H1 (cell line): ENCODE measurements at regions not wholly inside any gene's neighbourhood (a gene's known extent, or its start where the extent isn't known, plus 50 kb on each side); places are given as distances from the start of the nearest gene placed in this dataset.

ENCODE experiments used
- CTCF ChIA-PET: fragments of 300-600 bp; sonication (Branson Sonifier 250); formaldehyde crosslinking; loops from one replicate; lab custom pipeline; 2021; ENCODE audit not compliant: partially characterized antibody; lab: Charles Lee
- POLR2A ChIA-PET: fragments of 300-600 bp; sonication (Branson Sonifier 250); formaldehyde crosslinking; loops from one replicate; lab custom pipeline; 2021; ENCODE audit warnings: inconsistent platforms; ENCODE audit not compliant: partially characterized antibody; lab: Charles Lee
- DNase-seq, 2 experiments: peaks; one replicate each; pipeline versions ENCODE4 v3.0.0 to v3.0.0-alpha.2; 2010 to 2022; ENCODE audit warnings: low spot score in 2 of 2, low read depth in 1 of 2, mixed read lengths in 1 of 2
- FAIRE-seq: peaks from 2 replicates; lab custom pipeline; 2011; peaks lifted over from hg19 to GRCh38; lab: Jason Lieb, UNC
- H2AFZ ChIP-seq: 2 replicates; pipeline ENCODE4 v1.8.1; 2012; ENCODE audit warnings: low read length, inconsistent platforms
- H2AK5ac ChIP-seq: 2 replicates; pipeline ENCODE4 v1.6.1; 2013; ENCODE audit warnings: low read depth, low read length
- H2BK120ac ChIP-seq: replicated peaks from 2 replicates; pipeline ENCODE3; 2013; ENCODE audit warnings: low read depth, low read length, inconsistent platforms
- H2BK12ac ChIP-seq: 2 replicates; pipeline ENCODE4 v1.6.1; 2013; ENCODE audit warnings: low read depth, low read length
- H2BK15ac ChIP-seq: 2 replicates; pipeline ENCODE4 v1.6.1; 2013; ENCODE audit warnings: low read length
- H2BK20ac ChIP-seq: 2 replicates; pipeline ENCODE4 v1.6.1; 2013; ENCODE audit warnings: low read length
- H2BK5ac ChIP-seq: 2 replicates; pipeline ENCODE4 v1.6.1; 2013; ENCODE audit warnings: low read depth, low read length
- H3K14ac ChIP-seq: 2 replicates; pipeline ENCODE4 v1.6.1; 2013; ENCODE audit warnings: inconsistent platforms; ENCODE audit not compliant: insufficient read length
- H3K18ac ChIP-seq: 2 replicates; pipeline ENCODE4 v1.6.1; 2013; ENCODE audit warnings: low read length; ENCODE audit errors: extremely low read depth
- H3K23ac ChIP-seq: 2 replicates; pipeline ENCODE4 v1.6.1; 2013; ENCODE audit warnings: inconsistent platforms; ENCODE audit not compliant: insufficient read length
- H3K23me2 ChIP-seq: 2 replicates; pipeline ENCODE4 v1.6.1; 2013; ENCODE audit warnings: low read depth, low read length
- H3K27ac ChIP-seq: 2 replicates; pipeline ENCODE4 v1.6.1; 2011; ENCODE audit warnings: low read depth, low read length, inconsistent platforms
- H3K27me3 ChIP-seq, 4 experiments: replicated peaks in 1 of 4; 1 replicate in 1 of 4; 2 replicates in 3 of 4; pipeline versions ENCODE4 v1.6.1 to v1.8.1; 2011 to 2013; ENCODE audit warnings: low read length in 3 of 4, mild to moderate bottlenecking in 3 of 4, inconsistent platforms in 2 of 4, mixed read lengths in 2 of 4, moderate library complexity in 1 of 4; ENCODE audit not compliant: control insufficient read depth in 3 of 4, insufficient read depth in 3 of 4; ENCODE audit errors: extremely low read depth in 1 of 4
- H3K36me3 ChIP-seq, 4 experiments: 2 replicates each; pipeline versions ENCODE4 v1.6.1 to v1.8.1; 2011 to 2013; ENCODE audit warnings: mild to moderate bottlenecking in 4 of 4, low read length in 3 of 4, moderate library complexity in 2 of 4, control low read depth in 1 of 4, inconsistent platforms in 1 of 4; ENCODE audit not compliant: insufficient read depth in 4 of 4, control insufficient read depth in 2 of 4
- H3K4ac ChIP-seq: replicated peaks from 2 replicates; pipeline ENCODE3; 2013; ENCODE audit warnings: low read length, low read depth, mixed read lengths, inconsistent platforms; ENCODE audit not compliant: insufficient read length
- H3K4me1 ChIP-seq, 4 experiments: replicated peaks in 1 of 4; 1 replicate in 1 of 4; 2 replicates in 3 of 4; pipeline versions ENCODE4 v1.6.1 to v1.8.1; 2011 to 2013; ENCODE audit warnings: low read length in 3 of 4, inconsistent platforms in 2 of 4, mixed read lengths in 1 of 4; ENCODE audit not compliant: insufficient read depth in 4 of 4, control insufficient read depth in 3 of 4
- H3K4me2 ChIP-seq, 2 experiments: 2 replicates each; pipeline versions ENCODE4 v1.6.1 to v1.8.1; 2011 to 2013; ENCODE audit warnings: low read depth in 2 of 2, low read length in 2 of 2, control low read depth in 1 of 2, inconsistent platforms in 1 of 2, mild to moderate bottlenecking in 1 of 2; ENCODE audit not compliant: insufficient read depth in 1 of 2
- H3K4me3 ChIP-seq, 4 experiments: fragments of 200-600, 300-600 bp in 1 of 4; sonication (generic), shearing (Covaris generic), sonication (Bioruptor Twin) in 1 of 4; 2 replicates each; pipeline versions ENCODE4 v1.5.1 to v1.8.1; 2011 to 2016; ENCODE audit warnings: low read length in 4 of 4, low read depth in 3 of 4, control low read depth in 2 of 4, inconsistent platforms in 2 of 4, mild to moderate bottlenecking in 2 of 4, mixed read lengths in 1 of 4, moderate library complexity in 1 of 4; ENCODE audit not compliant: insufficient read depth in 2 of 4; ENCODE audit errors: extremely low read depth in 1 of 4
- H3K56ac ChIP-seq: replicated peaks from 2 replicates; pipeline ENCODE3; 2013; ENCODE audit warnings: low read depth, mild to moderate bottlenecking, mixed read lengths, low read length, inconsistent platforms; ENCODE audit not compliant: insufficient read length
- H3K79me1 ChIP-seq: 2 replicates; pipeline ENCODE4 v1.6.1; 2013; ENCODE audit warnings: low read depth, low read length, control low read depth
- H3K79me2 ChIP-seq, 2 experiments: 2 replicates each; pipeline versions ENCODE4 v1.6.1 to v1.8.1; 2012 to 2013; ENCODE audit warnings: low read length in 2 of 2, mild to moderate bottlenecking in 2 of 2, inconsistent platforms in 1 of 2; ENCODE audit not compliant: insufficient read depth in 2 of 2, control insufficient read depth in 1 of 2
- H3K9ac ChIP-seq, 4 experiments: replicated peaks in 1 of 4; 1 replicate in 1 of 4; 2 replicates in 3 of 4; pipeline versions ENCODE4 v1.6.1 to v1.8.1; 2011 to 2013; ENCODE audit warnings: low read depth in 3 of 4, low read length in 3 of 4, control low read depth in 2 of 4, mild to moderate bottlenecking in 2 of 4, moderate library complexity in 2 of 4, inconsistent platforms in 1 of 4; ENCODE audit errors: extremely low read depth in 1 of 4
- H3K9me3 ChIP-seq, 2 experiments: 2 replicates each; pipeline versions ENCODE4 v1.6.1 to v1.8.1; 2012 to 2013; ENCODE audit warnings: mild to moderate bottlenecking in 2 of 2, moderate library complexity in 2 of 2, control low read depth in 1 of 2, inconsistent platforms in 1 of 2, low read depth in 1 of 2, low read length in 1 of 2, mixed read lengths in 1 of 2; ENCODE audit not compliant: insufficient read depth in 2 of 2
- H4K20me1 ChIP-seq, 2 experiments: replicated peaks in 1 of 2; 2 replicates each; pipeline versions ENCODE3 to v1.8.1; 2011 to 2013; ENCODE audit warnings: inconsistent platforms in 2 of 2, low read length in 2 of 2, mild to moderate bottlenecking in 1 of 2; ENCODE audit not compliant: insufficient read depth in 2 of 2, control insufficient read depth in 1 of 2
- H4K5ac ChIP-seq: 2 replicates; pipeline ENCODE4 v1.6.1; 2013; ENCODE audit warnings: low read length, low read depth, mixed read lengths, inconsistent platforms; ENCODE audit not compliant: insufficient read length
- H4K8ac ChIP-seq: 2 replicates; pipeline ENCODE4 v1.8.0; 2013; ENCODE audit warnings: mild to moderate bottlenecking, moderate library complexity, low read length, inconsistent platforms; ENCODE audit not compliant: insufficient read depth; ENCODE audit errors: extremely low read depth
- H4K91ac ChIP-seq: replicated peaks from 2 replicates; pipeline ENCODE3; 2013; ENCODE audit warnings: low read length, mixed read lengths, inconsistent platforms; ENCODE audit not compliant: insufficient read length
- CBX8 ChIP-seq: fragments of 300-800, 300-1000 bp; sonication (generic); IDR thresholded peaks from 2 replicates; pipeline ENCODE4 v1.7.1; 2016; ENCODE audit warnings: low read depth, low read length, borderline replicate concordance
- CEBPB ChIP-seq: IDR thresholded peaks from 2 replicates; pipeline ENCODE4 v1.6.1; 2012; ENCODE audit warnings: low read depth, low read length
- CHD2 ChIP-seq: IDR thresholded peaks from 2 replicates; pipeline ENCODE4 v1.6.1; 2012; ENCODE audit warnings: low read length, improper control_type of control experiment
- JUN ChIP-seq: IDR thresholded peaks from 2 replicates; pipeline ENCODE4 v1.6.1; 2011; ENCODE audit warnings: low read depth, mild to moderate bottlenecking, improper control_type of control experiment, low read length
- JUND ChIP-seq: IDR thresholded peaks from 2 replicates; pipeline ENCODE4 v1.6.1; 2011; ENCODE audit warnings: mild to moderate bottlenecking, improper control_type of control experiment, low read length
- KDM5A ChIP-seq: fragments of 200-600 bp; IDR thresholded peaks from 2 replicates; pipeline ENCODE4 v1.7.1; 2012; ENCODE audit warnings: mild to moderate bottlenecking, low read length, inconsistent platforms, mixed read lengths
- MAX ChIP-seq: IDR thresholded peaks from 2 replicates; pipeline ENCODE4 v1.6.1; 2012; ENCODE audit warnings: inconsistent platforms
- RAD21 ChIP-seq, 2 experiments: IDR thresholded peaks in 1 of 2; conservative IDR thresholded peaks in 1 of 2; 2 replicates each; pipeline ENCODE4 v1.6.1; 2011; ENCODE audit warnings: low read depth in 2 of 2, low read length in 2 of 2, improper control_type of control experiment in 1 of 2, inconsistent platforms in 1 of 2, mild to moderate bottlenecking in 1 of 2, moderate library complexity in 1 of 2
- RFX5 ChIP-seq: IDR thresholded peaks from 2 replicates; pipeline ENCODE4 v1.6.1; 2011; ENCODE audit warnings: low read depth, low read length, improper control_type of control experiment, borderline replicate concordance
- SAP30 ChIP-seq: fragments of 300-600 bp; sonication (generic); IDR thresholded peaks from 2 replicates; pipeline ENCODE4 v1.7.1; 2012; ENCODE audit warnings: low read length, moderate library complexity, mild to moderate bottlenecking, inconsistent platforms; ENCODE audit not compliant: insufficient read depth, insufficient replicate concordance
- SP2 ChIP-seq: IDR thresholded peaks from 2 replicates; pipeline ENCODE4 v1.6.1; 2012; ENCODE audit warnings: mild to moderate bottlenecking, low read length, inconsistent platforms
- SP4 ChIP-seq: IDR thresholded peaks from 2 replicates; pipeline ENCODE4 v1.6.1; 2012; ENCODE audit warnings: low read length, inconsistent platforms
- WGBS, 2 experiments: shearing (Covaris generic) in 1 of 2; methylation state at CpG; one replicate each; pipeline versions ENCODE4 v1.1.6 to v1.1.7; 2013 to 2015; ENCODE audit warnings: low lambda C conversion rate in 2 of 2, mixed read lengths in 2 of 2, inconsistent platforms in 1 of 2, low coverage in 1 of 2, missing lambda C conversion rate in 1 of 2; ENCODE audit not compliant: insufficient replicate concordance in 2 of 2, insufficient coverage in 1 of 2, insufficient read length in 1 of 2; ENCODE audit errors: extremely low coverage in 1 of 2, missing lambda C conversion rate in 1 of 2; 5-methylcytosine and 5-hydroxymethylcytosine counted together
- TF ChIP-seq, protein P1 (sequence below): IDR thresholded peaks from 2 replicates; pipeline ENCODE4 v1.6.1; 2012; ENCODE audit warnings: inconsistent platforms

DNA sequence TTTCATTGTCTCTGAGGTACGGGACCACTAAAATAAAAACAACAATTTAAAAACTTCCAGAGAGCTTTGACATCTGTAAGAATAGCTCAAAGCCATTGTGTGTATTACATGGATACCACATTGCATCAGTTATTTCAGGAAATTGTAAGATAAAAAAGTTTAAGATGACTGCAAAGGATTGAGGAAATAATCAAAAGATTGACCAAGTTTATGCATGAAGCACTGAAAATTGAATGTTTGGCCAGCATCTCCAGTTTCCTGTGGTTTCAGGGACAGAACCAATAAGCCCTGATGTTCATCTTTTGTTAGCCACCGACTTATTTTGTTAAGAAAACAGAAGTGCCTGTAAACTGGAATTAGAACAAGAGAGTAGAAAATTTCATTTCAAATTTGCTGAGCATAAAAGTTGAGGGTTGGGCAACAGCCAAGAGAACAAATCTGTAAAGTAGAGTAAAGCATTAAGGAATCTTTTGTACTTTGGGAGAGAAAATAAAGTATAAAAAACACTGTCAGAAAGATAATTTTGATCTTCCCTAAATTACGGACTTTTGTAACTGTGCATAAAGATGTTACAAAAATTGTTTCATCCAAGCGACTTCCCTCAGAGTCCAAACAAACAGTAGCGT is 211.5 kb upstream of the P2RY1 start:
- DNase-seq (no peak), FAIRE-seq (no peak)
- WGBS, 2 experiments = 94% methylated on average over 5 of the region's 5 CpGs; no CpG with 5 or more reads in 1 of the 2 experiments
- POLR2A ChIA-PET = no interaction called here
- Histone ChIP-seq H2BK5ac (no peak overlapping the region), H3K23ac (no peak overlapping the region), H3K4me2 (no peak overlapping the region), H2BK120ac (no peak overlapping the region), H3K9me3 (no peaks in the 10 kb centered on the region), H2AFZ (no peak overlapping the region), H2BK15ac (no peak overlapping the region), H2BK12ac (no peak overlapping the region), H3K23me2 (no peaks in the 10 kb centered on the region), H2AK5ac (no peak overlapping the region), H3K4me3 (no peak overlapping the region), H4K8ac (no peak overlapping the region), H3K4me1 (no peaks in the 10 kb centered on the region), H4K91ac (no peak overlapping the region), H3K14ac (no peak overlapping the region), H3K18ac (no peak overlapping the region), H3K4ac (no peak overlapping the region), H3K79me2 (no peaks in the 10 kb centered on the region), H4K20me1 (no peaks in the 10 kb centered on the region), H3K79me1 (no peaks in the 10 kb centered on the region), H3K56ac (no peak overlapping the region), H3K9ac (no peak overlapping the region), H4K5ac (no peak overlapping the region), H2BK20ac (no peak overlapping the region), H3K36me3 (no peaks in the 10 kb centered on the region), H3K27me3 (no peaks in the 10 kb centered on the region), H3K27ac (no peak overlapping the region)
- CTCF ChIA-PET = no interaction called here
- TF ChIP-seq KDM5A = no peak
- no peak for TF ChIP-seq RFX5
- TF ChIP-seq SP4 = no peak
- TF ChIP-seq JUND = no peak
- TF ChIP-seq MAX = no peak
- no peak for TF ChIP-seq RAD21 (IDR thresholded peaks at IDR 0.05 in 1 of 2, conservative IDR thresholded peaks at IDR 0.05 in 1 of 2; ENCODE audit: low read depth in 2 of 2, low read length in 2 of 2)
- no peak for TF ChIP-seq JUN
- TF ChIP-seq, protein P1, sequence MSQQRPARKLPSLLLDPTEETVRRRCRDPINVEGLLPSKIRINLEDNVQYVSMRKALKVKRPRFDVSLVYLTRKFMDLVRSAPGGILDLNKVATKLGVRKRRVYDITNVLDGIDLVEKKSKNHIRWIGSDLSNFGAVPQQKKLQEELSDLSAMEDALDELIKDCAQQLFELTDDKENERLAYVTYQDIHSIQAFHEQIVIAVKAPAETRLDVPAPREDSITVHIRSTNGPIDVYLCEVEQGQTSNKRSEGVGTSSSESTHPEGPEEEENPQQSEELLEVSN = no peak
- TF ChIP-seq CHD2 = no peak
- no peak for TF ChIP-seq CEBPB
- no peak for TF ChIP-seq SAP30
- no peak for TF ChIP-seq SP2
- TF ChIP-seq CBX8 = no peak
